ENCODE measurements at regions not wholly inside any gene's neighbourhood (a gene's known extent, or its start where the extent isn't known, plus 50 kb on each side); places are given as distances from the start of the nearest gene placed in this dataset.

DNA sequence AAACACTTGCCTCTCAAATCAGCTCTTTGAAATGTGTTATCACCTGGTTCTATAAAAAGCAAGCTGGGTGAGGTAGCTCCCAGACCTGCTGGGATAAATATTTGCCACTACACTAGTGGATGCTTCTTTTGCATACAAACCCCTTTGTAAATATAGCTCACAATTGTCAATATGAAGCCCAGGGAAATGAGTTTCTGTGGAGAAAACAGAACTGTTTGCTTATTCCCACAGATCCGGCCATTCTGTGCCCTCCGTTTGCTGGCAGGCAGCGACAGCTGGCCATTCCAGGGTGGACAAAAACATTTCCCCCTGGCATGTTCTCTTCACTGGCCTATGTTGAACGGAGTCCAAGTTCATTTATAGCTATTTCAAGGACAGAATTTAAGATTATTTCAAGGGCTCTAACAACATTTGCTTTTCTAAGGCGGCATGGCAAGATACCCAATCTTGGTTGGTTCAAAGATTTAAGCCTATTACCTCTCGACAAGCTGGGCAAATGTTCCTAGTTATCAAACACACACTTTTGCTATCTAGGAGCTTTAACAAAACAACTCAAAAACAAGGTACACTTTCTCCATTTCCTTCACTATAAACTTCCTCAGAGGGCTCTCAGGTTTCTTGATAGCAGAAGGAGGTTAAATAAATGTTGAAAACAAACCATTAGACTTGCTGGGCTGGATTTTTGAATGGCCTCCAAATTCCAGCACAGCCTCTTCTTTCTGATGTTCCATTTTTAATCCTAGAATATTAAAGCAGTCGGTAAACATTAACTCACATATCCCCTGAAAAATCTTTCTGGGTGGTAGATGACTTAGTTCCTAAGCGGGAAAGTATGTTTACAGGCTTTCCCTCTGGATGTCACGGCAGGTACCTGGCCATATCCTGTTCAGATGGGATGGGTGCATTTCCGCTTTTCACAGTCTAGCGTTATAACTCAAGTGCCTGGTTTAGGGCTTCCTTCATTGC is 332.3 kb downstream of the PLK2 start:
- intact Hi-C loops (cut with DNase I; ENCODE audit: low total_unique reads) = no loop called here
- H3K36me3 ChIP-seq = no peaks in the 10 kb centered on the region
- H3K4me3 ChIP-seq = peak overlapping the region in 1 of 2 donors; percentile 5
- DNase-seq = no peak
- TF ChIP-seq, protein P1, sequence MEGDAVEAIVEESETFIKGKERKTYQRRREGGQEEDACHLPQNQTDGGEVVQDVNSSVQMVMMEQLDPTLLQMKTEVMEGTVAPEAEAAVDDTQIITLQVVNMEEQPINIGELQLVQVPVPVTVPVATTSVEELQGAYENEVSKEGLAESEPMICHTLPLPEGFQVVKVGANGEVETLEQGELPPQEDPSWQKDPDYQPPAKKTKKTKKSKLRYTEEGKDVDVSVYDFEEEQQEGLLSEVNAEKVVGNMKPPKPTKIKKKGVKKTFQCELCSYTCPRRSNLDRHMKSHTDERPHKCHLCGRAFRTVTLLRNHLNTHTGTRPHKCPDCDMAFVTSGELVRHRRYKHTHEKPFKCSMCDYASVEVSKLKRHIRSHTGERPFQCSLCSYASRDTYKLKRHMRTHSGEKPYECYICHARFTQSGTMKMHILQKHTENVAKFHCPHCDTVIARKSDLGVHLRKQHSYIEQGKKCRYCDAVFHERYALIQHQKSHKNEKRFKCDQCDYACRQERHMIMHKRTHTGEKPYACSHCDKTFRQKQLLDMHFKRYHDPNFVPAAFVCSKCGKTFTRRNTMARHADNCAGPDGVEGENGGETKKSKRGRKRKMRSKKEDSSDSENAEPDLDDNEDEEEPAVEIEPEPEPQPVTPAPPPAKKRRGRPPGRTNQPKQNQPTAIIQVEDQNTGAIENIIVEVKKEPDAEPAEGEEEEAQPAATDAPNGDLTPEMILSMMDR (IDR thresholded peaks at IDR 0.05) = no peak
- no peaks in the 10 kb centered on the region for H3K9me3 ChIP-seq
- H3K27me3 ChIP-seq = no peaks in the 10 kb centered on the region
- H3K27ac ChIP-seq = peak overlapping the region; percentile 58 to 64
- H3K4me1 ChIP-seq = peaks cover 0 to 45% (median 23%) of the 10 kb centered on the region in 4 donors

DNA sequence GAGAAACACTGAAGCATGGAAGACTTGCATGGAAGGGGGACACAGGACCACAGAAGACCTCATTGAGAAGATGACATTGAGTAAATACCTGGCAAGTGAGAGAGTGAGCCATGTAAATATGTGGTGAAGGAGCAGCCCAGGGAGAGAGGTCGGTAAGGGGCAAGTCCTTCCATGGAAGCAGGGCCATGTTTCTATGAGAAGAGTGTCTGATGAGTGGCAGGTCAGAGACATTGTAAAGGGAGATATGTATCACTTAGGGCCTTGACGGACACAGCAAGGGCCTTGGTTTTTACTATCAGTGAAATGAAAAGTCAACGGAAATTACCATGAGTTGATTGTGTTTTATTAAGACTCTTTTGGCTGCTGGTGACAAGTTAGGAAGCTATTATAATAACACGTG is 336.4 kb downstream of the PLK2 start:
- Histone ChIP-seq H3K4me1 (peaks cover 0 to 55% (median 23%) of the 10 kb centered on the region in 4 donors), H3K9me3 (no peaks in the 10 kb centered on the region), H3K27ac (no peak overlapping the region), H3K27me3 (no peaks in the 10 kb centered on the region), H3K36me3 (no peaks in the 10 kb centered on the region), H3K4me3 (no peak overlapping the region)
- DNase-seq = no peak
- TF ChIP-seq, protein P1 (IDR thresholded peaks at IDR 0.05) = no peak
- intact Hi-C loops (cut with DNase I; ENCODE audit: low total_unique reads) = no loop called here

DNA sequence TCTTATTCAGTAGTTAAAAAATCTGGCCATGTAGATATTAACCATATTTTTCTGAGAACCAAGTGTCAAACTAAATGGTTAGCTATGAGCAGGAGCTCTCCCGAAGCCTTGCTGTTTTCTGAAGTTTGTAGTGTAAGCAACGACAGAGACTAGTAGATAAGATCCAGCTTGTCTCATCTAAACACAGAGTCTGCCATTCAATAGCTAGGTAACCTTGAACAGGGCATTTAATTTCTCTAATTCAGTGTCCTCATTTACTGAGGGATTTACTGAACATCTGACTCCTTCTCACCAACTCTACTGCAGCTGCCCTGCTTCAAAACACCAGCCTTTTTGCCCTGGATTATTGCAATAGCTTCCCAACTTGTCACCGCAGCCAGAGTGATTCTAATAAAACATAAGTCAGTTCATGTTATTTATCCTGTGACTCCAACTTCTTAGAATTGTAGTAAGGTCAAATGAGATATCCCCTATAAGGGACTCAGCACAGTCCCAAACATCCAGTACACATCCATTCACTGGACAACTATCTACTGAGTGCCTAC is 337.0 kb downstream of the PLK2 start:
- Histone ChIP-seq H3K27ac (no peak overlapping the region), H3K27me3 (no peaks in the 10 kb centered on the region), H3K4me1 (peaks cover 0 to 52% (median 23%) of the 10 kb centered on the region in 4 donors), H3K9me3 (no peaks in the 10 kb centered on the region), H3K4me3 (no peak overlapping the region), H3K36me3 (no peaks in the 10 kb centered on the region)
- DNase-seq = no peak
- intact Hi-C loops (cut with DNase I; ENCODE audit: low total_unique reads) = no loop called here
- TF ChIP-seq, protein P1 (IDR thresholded peaks at IDR 0.05) = no peak

DNA sequence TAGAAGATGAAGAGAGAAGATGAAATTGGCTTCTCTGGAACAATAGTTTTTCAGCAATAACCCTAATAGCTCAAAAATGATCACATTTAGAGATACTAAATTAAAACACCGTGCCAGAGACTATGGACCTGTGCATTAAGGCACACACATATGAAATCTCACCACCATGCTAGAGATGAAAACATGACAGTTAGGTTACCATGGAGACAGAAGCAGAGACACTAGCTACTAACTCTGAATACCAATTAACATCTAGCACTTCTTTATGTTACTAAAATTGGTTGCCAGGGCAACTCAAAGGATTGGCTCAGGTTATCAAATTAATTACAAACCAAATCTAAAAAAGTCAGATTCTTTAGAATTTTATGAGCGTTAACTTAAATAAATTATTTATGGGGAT is 337.7 kb downstream of the PLK2 start:
- Histone ChIP-seq H3K36me3 (no peaks in the 10 kb centered on the region), H3K27ac (no peak overlapping the region), H3K4me1 (peaks cover 0 to 44% (median 20%) of the 10 kb centered on the region in 4 donors), H3K4me3 (no peak overlapping the region), H3K9me3 (no peaks in the 10 kb centered on the region), H3K27me3 (no peaks in the 10 kb centered on the region)
- no peak for DNase-seq
- intact Hi-C loops (cut with DNase I; ENCODE audit: low total_unique reads) = no loop called here
- TF ChIP-seq, protein P1 (IDR thresholded peaks at IDR 0.05) = no peak

DNA sequence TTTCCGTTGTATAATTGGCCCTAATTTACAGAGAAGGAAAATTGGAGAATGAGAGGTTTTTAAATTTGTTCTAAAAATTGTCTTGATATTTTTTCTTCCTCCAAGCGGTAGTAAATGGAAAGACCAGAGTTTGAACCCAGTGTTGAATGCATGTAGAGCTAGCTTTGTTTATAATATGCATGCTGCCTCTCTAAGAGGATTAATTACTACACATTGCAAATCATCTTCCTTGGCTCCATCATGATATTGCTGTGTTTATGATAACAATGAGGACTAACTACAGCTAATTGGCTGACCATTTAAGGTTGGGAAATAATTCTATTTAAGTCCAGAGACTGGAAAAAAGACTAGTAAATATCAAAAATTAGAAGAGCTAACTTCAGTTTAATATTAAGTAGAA is 338.5 kb downstream of the PLK2 start:
- H3K4me3 ChIP-seq = no peak overlapping the region
- TF ChIP-seq, protein P1 (IDR thresholded peaks at IDR 0.05) = no peak
- no peaks in the 10 kb centered on the region for H3K9me3 ChIP-seq
- peaks cover 0 to 44% (median 15%) of the 10 kb centered on the region in 4 donors for H3K4me1 ChIP-seq
- no peak for DNase-seq
- H3K27ac ChIP-seq = no peak overlapping the region
- no peaks in the 10 kb centered on the region for H3K36me3 ChIP-seq
- H3K27me3 ChIP-seq = no peaks in the 10 kb centered on the region
- intact Hi-C loops (cut with DNase I; ENCODE audit: low total_unique reads) = no loop called here

Measured in tibial artery (tissue), 4 donors.